ENCODE measurements at regions not wholly inside any gene's neighbourhood (a gene's known extent, or its start where the extent isn't known, plus 50 kb on each side); places are given as distances from the start of the nearest gene placed in this dataset.
"Not testable (repeated sequence)": the region's sequence is repeated elsewhere in the genome, so short reads cannot be mapped to it uniquely, and the experiment has no call there.

- no peak for DNase-seq
These were observed 358.8 kb downstream of the C12orf50 start for GRCh38 chr12:87670448-87670847.

GRCh38 chr12:87667378-87667777 is 361.8 kb downstream of the C12orf50 start:
- DNase-seq = no peak

- DNase-seq = no peak
These were observed 367.3 kb downstream of the C12orf50 start for GRCh38 chr12:87661786-87662377.

- no peak for DNase-seq
These were observed 368.0 kb downstream of the C12orf50 start for GRCh38 chr12:87660987-87661774.

- DNase-seq = no peak
These were observed 368.9 kb downstream of the C12orf50 start for GRCh38 chr12:87660291-87660690.

- no peak for DNase-seq
These were observed 372.9 kb downstream of the C12orf50 start for GRCh38 chr12:87656311-87656710.

GRCh38 chr12:87651670-87652425 is 377.4 kb downstream of the C12orf50 start:
- DNase-seq = no peak

GRCh38 chr12:87642245-87642644 is 387.0 kb downstream of the C12orf50 start:
- no peak for DNase-seq

GRCh38 chr12:87618199-87618598 is 411.0 kb downstream of the C12orf50 start:
- DNase-seq = no peak

- DNase-seq = no peak
These were observed 416.2 kb downstream of the C12orf50 start for GRCh38 chr12:87612996-87613395.

GRCh38 chr12:87608321-87608720 is 420.9 kb downstream of the C12orf50 start:
- no peak for DNase-seq

GRCh38 chr12:87603727-87604126 is 425.5 kb downstream of the C12orf50 start:
- DNase-seq = no peak

- DNase-seq = no peak
These were observed 429.7 kb downstream of the C12orf50 start for GRCh38 chr12:87599459-87599858.

- DNase-seq = no peak
These were observed 432.1 kb downstream of the C12orf50 start for GRCh38 chr12:87597114-87597513.

GRCh38 chr12:87596636-87597035 is 432.6 kb downstream of the C12orf50 start:
- no peak for DNase-seq

- DNase-seq = no peak
These were observed 433.1 kb downstream of the C12orf50 start for GRCh38 chr12:87596134-87596533.

- DNase-seq = no peak
These were observed 443.2 kb downstream of the C12orf50 start for GRCh38 chr12:87585882-87586557.

GRCh38 chr12:87579091-87579490 is 450.1 kb downstream of the C12orf50 start:
- DNase-seq = not testable (repeated sequence)

- no peak for DNase-seq
These were observed 453.3 kb downstream of the C12orf50 start for GRCh38 chr12:87575906-87576305.

GRCh38 chr12:87566918-87567317 is 462.3 kb downstream of the C12orf50 start:
- DNase-seq = not testable (repeated sequence)

GRCh38 chr12:87556985-87557384 is 472.2 kb downstream of the C12orf50 start:
- DNase-seq = no peak

GRCh38 chr12:87531213-87531612 is 498.0 kb downstream of the C12orf50 start:
- not testable (repeated sequence) for DNase-seq

GRCh38 chr12:87529413-87529812 is 499.8 kb downstream of the C12orf50 start:
- DNase-seq = no peak
